Endothelial cell of umbilical vein (primary cell): ENCODE measurements at regions not wholly inside any gene's neighbourhood (a gene's known extent, or its start where the extent isn't known, plus 50 kb on each side); places are given as distances from the start of the nearest gene placed in this dataset.

Experiments used
- BruUV-seq: library from RNA; stranded (reverse); fragments of 400-500 nt; replicated peaks from 2 replicates; lab custom pipeline; 2021; lab: Mats Ljungman, UMichigan
- CTCF ChIA-PET: fragments of 300-600, 350-600 bp; sonication (Branson Sonifier 250); formaldehyde crosslinking; loops from one replicate; lab custom pipeline; 2021; ENCODE audit warnings: antibody characterized with exemption, inconsistent platforms; lab: Charles Lee
- POLR2A ChIA-PET: fragments of 300-600, 350-600 bp; sonication (Branson Sonifier 250); formaldehyde crosslinking; loops from one replicate; lab custom pipeline; 2021; ENCODE audit warnings: antibody characterized with exemption, inconsistent platforms; lab: Charles Lee
- DNase-seq: peaks from one replicate; pipeline ENCODE4 v3.0.0-alpha.2; 2011; ENCODE audit warnings: low read depth, low spot score
- FAIRE-seq: peaks from 2 replicates; lab custom pipeline; 2011; peaks lifted over from hg19 to GRCh38; lab: Jason Lieb, UNC
- H2AFZ ChIP-seq: 2 replicates; pipeline ENCODE4 v1.6.0; 2012; ENCODE audit warnings: low read depth, low read length, control low read depth, inconsistent platforms
- H3K27ac ChIP-seq: 2 replicates; pipeline ENCODE4 v1.5.1; 2011; ENCODE audit warnings: low read depth, mild to moderate bottlenecking, control low read depth, low read length, moderate library complexity; ENCODE audit not compliant: insufficient read depth
- H3K27me3 ChIP-seq, 2 experiments: 2 replicates each; pipeline versions ENCODE4 v1.6.0 to v1.6.1; 2011; ENCODE audit warnings: low read length in 2 of 2, mixed read lengths in 1 of 2; ENCODE audit not compliant: control insufficient read depth in 2 of 2, insufficient read depth in 2 of 2
- H3K36me3 ChIP-seq, 2 experiments: 2 replicates in 1 of 2; 3 replicates in 1 of 2; pipeline ENCODE4 v1.5.1; 2011; ENCODE audit warnings: low read length in 2 of 2, mild to moderate bottlenecking in 1 of 2, moderate library complexity in 1 of 2; ENCODE audit not compliant: control insufficient read depth in 2 of 2, insufficient read depth in 2 of 2; ENCODE audit errors: extremely low read depth in 1 of 2
- H3K4me1 ChIP-seq: 3 replicates; pipeline ENCODE4 v1.5.1; 2011; ENCODE audit warnings: mild to moderate bottlenecking, low read length; ENCODE audit not compliant: control insufficient read depth, insufficient read depth; ENCODE audit errors: extremely low read depth
- H3K4me2 ChIP-seq: 2 replicates; pipeline ENCODE4 v1.6.1; 2011; ENCODE audit warnings: low read length, control low read depth, mixed read lengths; ENCODE audit not compliant: insufficient read depth
- H3K4me3 ChIP-seq, 3 experiments: fragments of 200-600 bp in 1 of 3; sonication (generic), shearing (Covaris generic) in 1 of 3; replicated peaks in 1 of 3; 2 replicates each; pipeline ENCODE4 v1.5.1; 2011 to 2016; ENCODE audit warnings: control low read depth in 3 of 3, low read length in 3 of 3, mild to moderate bottlenecking in 2 of 3, inconsistent platforms in 1 of 3, low read depth in 1 of 3, moderate library complexity in 1 of 3; ENCODE audit not compliant: insufficient read depth in 1 of 3
- H3K79me2 ChIP-seq: 2 replicates; pipeline ENCODE4 v1.6.0; 2012; ENCODE audit warnings: low read length, inconsistent platforms; ENCODE audit not compliant: control insufficient read depth, insufficient read depth
- H3K9ac ChIP-seq: replicated peaks from 2 replicates; pipeline ENCODE3; 2011; ENCODE audit warnings: low read length, control low read depth; ENCODE audit not compliant: insufficient read depth; ENCODE audit errors: extremely low read depth
- H3K9me1 ChIP-seq: replicated peaks from 3 replicates; pipeline ENCODE4 v1.6.0; 2011; ENCODE audit warnings: mild to moderate bottlenecking, low read length; ENCODE audit not compliant: control insufficient read depth, insufficient read depth; ENCODE audit errors: extremely low read depth
- H3K9me3 ChIP-seq: replicated peaks from 2 replicates; pipeline ENCODE4 v1.5.1; 2012; ENCODE audit warnings: low read length, inconsistent platforms; ENCODE audit not compliant: control insufficient read depth, insufficient read depth
- H4K20me1 ChIP-seq: replicated peaks from 2 replicates; pipeline ENCODE3; 2011; ENCODE audit warnings: mild to moderate bottlenecking, low read length; ENCODE audit not compliant: control insufficient read depth, insufficient read depth; ENCODE audit errors: extremely low read depth
- EZH2 ChIP-seq: IDR thresholded peaks from 2 replicates; pipeline ENCODE4 v1.6.1; 2012; ENCODE audit warnings: borderline replicate concordance, low read depth, mild to moderate bottlenecking, moderate library complexity, low read length, inconsistent platforms; ENCODE audit not compliant: severe bottlenecking
- FOS ChIP-seq: IDR thresholded peaks from 2 replicates; pipeline ENCODE4 v1.6.1; 2011; ENCODE audit warnings: mild to moderate bottlenecking, low read length, moderate library complexity, borderline replicate concordance; ENCODE audit not compliant: insufficient read depth
- GATA2 ChIP-seq: IDR thresholded peaks from 2 replicates; pipeline ENCODE4 v1.7.0; 2011; ENCODE audit warnings: low read depth, mild to moderate bottlenecking, moderate library complexity, mixed read lengths, low read length; ENCODE audit not compliant: insufficient read length, insufficient read depth
- JUN ChIP-seq: IDR thresholded peaks from 2 replicates; pipeline ENCODE4 v1.6.1; 2011; ENCODE audit warnings: borderline replicate concordance, low read depth; ENCODE audit not compliant: insufficient read length, insufficient read depth
- MYC ChIP-seq: IDR thresholded peaks from one replicate; pipeline ENCODE4 v1.6.1; 2011; ENCODE audit warnings: mild to moderate bottlenecking, low read depth, low read length
- POLR2A ChIP-seq: IDR thresholded peaks from 2 replicates; pipeline ENCODE4 v1.6.1; 2012; ENCODE audit warnings: low read depth, mild to moderate bottlenecking, control low read depth, low read length
- POLR2AphosphoS5 ChIP-seq: IDR thresholded peaks from 2 replicates; pipeline ENCODE4 v1.6.1; 2012; ENCODE audit warnings: low read depth, mild to moderate bottlenecking, control low read depth, low read length, moderate library complexity; ENCODE audit not compliant: insufficient read depth
- dilution Hi-C: fragments of 300-500 bp; cut with MboI; formaldehyde crosslinking; loops from one replicate; pipeline ENCODE4 v1.15.0; 2019; ENCODE audit warnings: low sequenced_read_pairs; ENCODE audit not compliant: extremely low pct_ligation_motif_present
- intact Hi-C: fragments of 100-400 bp; cut with micrococcal nuclease; formaldehyde crosslinking; loops from one replicate; pipeline ENCODE4 v1.10.0; 2022
- TF ChIP-seq, protein P1 (sequence below): IDR thresholded peaks from 2 replicates; pipeline ENCODE4 v1.6.1; 2011; ENCODE audit not compliant: insufficient read depth, insufficient read length
- TF ChIP-seq, protein P2 (sequence below), 2 donors: IDR thresholded peaks; 1 replicate in 1 of 2; 2 replicates in 1 of 2; pipeline ENCODE4 v1.5.1; 2011; ENCODE audit warnings: low read length in 2 of 2, mild to moderate bottlenecking in 2 of 2, moderate library complexity in 2 of 2, control low read depth in 1 of 2, inconsistent platforms in 1 of 2, low read depth in 1 of 2; ENCODE audit not compliant: insufficient read depth in 1 of 2; ENCODE audit errors: extremely low read depth in 1 of 2

DNA sequence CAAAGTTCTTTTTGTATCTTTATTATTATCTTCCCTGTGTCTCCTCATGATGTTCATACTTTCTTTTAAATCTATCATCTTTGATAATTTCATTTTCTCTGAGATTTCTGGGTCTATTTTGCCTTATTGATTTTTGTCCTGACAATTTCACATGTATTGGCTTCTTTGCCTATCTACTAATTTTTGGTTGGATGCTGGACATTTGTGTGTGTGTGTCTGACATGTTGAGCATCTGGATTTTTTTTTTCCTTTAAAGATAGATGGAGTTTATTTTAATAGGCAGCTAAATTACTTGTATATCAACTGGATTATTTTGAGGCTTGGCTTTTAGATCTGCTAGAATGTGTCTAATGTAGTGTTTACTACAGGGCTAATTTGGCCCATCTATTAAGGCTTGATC, 178.0 kb upstream of the MOCS2 start:
- Histone ChIP-seq H3K4me2 (no peak overlapping the region), H3K4me1 (no peaks in the 10 kb centered on the region), H3K27ac (no peak overlapping the region), H3K4me3 (no peak overlapping the region), H3K9me3 (no peaks in the 10 kb centered on the region), H3K36me3 (no peaks in the 10 kb centered on the region), H3K9me1 (no peaks in the 10 kb centered on the region), H4K20me1 (no peaks in the 10 kb centered on the region), H2AFZ (no peak overlapping the region), H3K27me3 (peaks cover 0 to 2% of the 10 kb centered on the region in 2 experiments), H3K79me2 (no peaks in the 10 kb centered on the region), H3K9ac (no peak overlapping the region)
- TF ChIP-seq POLR2AphosphoS5: no peak
- DNase-seq (no peak), FAIRE-seq (no peak)
- BruUV-seq: no TSS peak
- ChIA-PET POLR2A (no interaction called here), CTCF (no interaction called here)
- intact Hi-C loops (no loop called here), dilution Hi-C loops (no loop called here)

DNA sequence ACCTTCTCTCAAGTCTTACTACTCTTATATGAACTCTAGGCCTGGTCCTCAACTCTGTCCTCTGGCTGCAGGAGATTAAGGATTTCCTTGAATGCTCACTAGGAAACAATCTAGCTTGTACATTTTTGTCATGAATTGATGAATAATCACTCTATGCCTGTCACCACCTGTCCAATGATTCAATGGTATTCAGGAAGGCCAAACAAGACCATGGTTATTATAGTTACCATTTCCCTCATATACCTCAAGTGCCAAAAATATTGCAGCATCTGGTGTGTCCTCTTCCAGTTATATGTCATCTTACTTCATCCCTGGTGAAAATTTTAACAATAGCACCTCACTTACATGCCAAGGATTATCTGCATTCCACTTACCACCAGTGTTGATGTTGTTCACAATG, 179.0 kb upstream of the MOCS2 start:
- no peak overlapping the region for H3K4me3 ChIP-seq
- TF ChIP-seq EZH2 (no peak), MYC (no peak), JUN (no peak), POLR2AphosphoS5 (no peak), FOS (no peak), GATA2 (no peak), POLR2A (no peak)
- TF ChIP-seq, protein P1, sequence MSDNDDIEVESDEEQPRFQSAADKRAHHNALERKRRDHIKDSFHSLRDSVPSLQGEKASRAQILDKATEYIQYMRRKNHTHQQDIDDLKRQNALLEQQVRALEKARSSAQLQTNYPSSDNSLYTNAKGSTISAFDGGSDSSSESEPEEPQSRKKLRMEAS: no peak
- TF ChIP-seq, protein P2, sequence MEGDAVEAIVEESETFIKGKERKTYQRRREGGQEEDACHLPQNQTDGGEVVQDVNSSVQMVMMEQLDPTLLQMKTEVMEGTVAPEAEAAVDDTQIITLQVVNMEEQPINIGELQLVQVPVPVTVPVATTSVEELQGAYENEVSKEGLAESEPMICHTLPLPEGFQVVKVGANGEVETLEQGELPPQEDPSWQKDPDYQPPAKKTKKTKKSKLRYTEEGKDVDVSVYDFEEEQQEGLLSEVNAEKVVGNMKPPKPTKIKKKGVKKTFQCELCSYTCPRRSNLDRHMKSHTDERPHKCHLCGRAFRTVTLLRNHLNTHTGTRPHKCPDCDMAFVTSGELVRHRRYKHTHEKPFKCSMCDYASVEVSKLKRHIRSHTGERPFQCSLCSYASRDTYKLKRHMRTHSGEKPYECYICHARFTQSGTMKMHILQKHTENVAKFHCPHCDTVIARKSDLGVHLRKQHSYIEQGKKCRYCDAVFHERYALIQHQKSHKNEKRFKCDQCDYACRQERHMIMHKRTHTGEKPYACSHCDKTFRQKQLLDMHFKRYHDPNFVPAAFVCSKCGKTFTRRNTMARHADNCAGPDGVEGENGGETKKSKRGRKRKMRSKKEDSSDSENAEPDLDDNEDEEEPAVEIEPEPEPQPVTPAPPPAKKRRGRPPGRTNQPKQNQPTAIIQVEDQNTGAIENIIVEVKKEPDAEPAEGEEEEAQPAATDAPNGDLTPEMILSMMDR (IDR thresholded peaks at IDR 0.05; ENCODE audit: extremely low read depth in 1 of 2, insufficient read depth in 1 of 2, low read depth in 1 of 2, low read length in 2 of 2): no peak
- no peak overlapping the region for H3K27ac ChIP-seq
- no peak overlapping the region for H3K9ac ChIP-seq
- no peak overlapping the region for H3K4me2 ChIP-seq
- no peaks in the 10 kb centered on the region for H3K79me2 ChIP-seq
- BruUV-seq: no TSS peak
- no peaks in the 10 kb centered on the region for H3K36me3 ChIP-seq
- no peaks in the 10 kb centered on the region for H3K9me1 ChIP-seq
- no peaks in the 10 kb centered on the region for H3K4me1 ChIP-seq
- H3K27me3 ChIP-seq: no peaks in the 10 kb centered on the region
- no peaks in the 10 kb centered on the region for H4K20me1 ChIP-seq
- POLR2A ChIA-PET: no interaction called here
- no peak for FAIRE-seq
- dilution Hi-C loops (no loop called here), intact Hi-C loops (no loop called here)
- H2AFZ ChIP-seq: no peak overlapping the region
- H3K9me3 ChIP-seq: no peaks in the 10 kb centered on the region
- no peak for DNase-seq
- CTCF ChIA-PET: no interaction called here
